Activated CD8-positive, alpha-beta T cell treated with anti-CD3 and anti-CD28 coated beads for 36 hours (primary cell): ENCODE measurements at regions not wholly inside any gene's neighbourhood (a gene's known extent, or its start where the extent isn't known, plus 50 kb on each side); places are given as distances from the start of the nearest gene placed in this dataset.

Experiments
- ATAC-seq: fragments of 200-7000 bp; cut with Tn5 transposase; one replicate; pipeline ENCODE4 v1.10.0; 2021; ENCODE audit warnings: mild to moderate bottlenecking, moderate library complexity
- CTCF ChIA-PET: fragments of 350-600 bp; sonication (Branson Sonifier 250); formaldehyde crosslinking; loops from one replicate; lab custom pipeline; 2021; ENCODE audit warnings: antibody characterized with exemption; lab: Charles Lee
- POLR2A ChIA-PET: fragments of 350-600 bp; sonication (Branson Sonifier 250); formaldehyde crosslinking; loops from one replicate; lab custom pipeline; 2021; ENCODE audit warnings: antibody characterized with exemption; lab: Charles Lee
- DNase-seq: peaks from one replicate; pipeline ENCODE4 v3.0.0-alpha.2; 2020
- H3K27ac Mint-ChIP-seq: one replicate; pipeline ENCODE4 v1.8.0; 2021; ENCODE audit warnings: mild to moderate bottlenecking, mixed read lengths
- H3K27me3 Mint-ChIP-seq: one replicate; pipeline ENCODE4 v1.8.0; 2021; ENCODE audit warnings: mixed read lengths
- H3K36me3 Mint-ChIP-seq: one replicate; pipeline ENCODE4 v1.8.0; 2021; ENCODE audit warnings: low read depth, mixed read lengths
- H3K4me1 Mint-ChIP-seq: one replicate; pipeline ENCODE4 v1.8.0; 2021; ENCODE audit warnings: low read depth, mixed read lengths
- H3K4me3 Mint-ChIP-seq: one replicate; pipeline ENCODE4 v1.8.0; 2021; ENCODE audit warnings: mild to moderate bottlenecking, moderate library complexity, mixed read lengths
- H3K9me3 Mint-ChIP-seq: one replicate; pipeline ENCODE4 v1.8.0; 2021; ENCODE audit warnings: mixed read lengths
- CTCF ChIP-seq: fragments of 200-600 bp; IDR thresholded peaks from one replicate; pipeline ENCODE4 v1.8.0; 2022; ENCODE audit warnings: antibody characterized with exemption, mild to moderate bottlenecking
- intact Hi-C: fragments of 100-400 bp; cut with micrococcal nuclease; formaldehyde crosslinking; loops from one replicate; pipeline ENCODE4 v1.10.0; 2022

- ATAC-seq (no peak), DNase-seq (no peak)
- Mint-ChIP-seq H3K36me3 (no peaks in the 10 kb centered on the region), H3K27ac (no peak overlapping the region), H3K4me1 (no peaks in the 10 kb centered on the region), H3K27me3 (peaks cover 15% of the 10 kb centered on the region), H3K9me3 (peaks cover 6% of the 10 kb centered on the region), H3K4me3 (no peak overlapping the region)
- ChIA-PET CTCF (no interaction called here), POLR2A (no interaction called here)
- no peak for TF ChIP-seq CTCF
- intact Hi-C loops, result no loop called here
Measured at GRCh38 chr13:75154331-75154730, 327.6 kb downstream of the TBC1D4 start.

GRCh38 chr13:75153834-75154233 is 328.1 kb downstream of the TBC1D4 start:
- Mint-ChIP-seq H3K27ac (no peak overlapping the region), H3K9me3 (peaks cover 6% of the 10 kb centered on the region), H3K27me3 (peaks cover 18% of the 10 kb centered on the region), H3K36me3 (no peaks in the 10 kb centered on the region), H3K4me3 (no peak overlapping the region), H3K4me1 (no peaks in the 10 kb centered on the region)
- ChIA-PET POLR2A (interaction anchor here (0.7 kb wide), 1 partner anchor 1238 kb away, joined by 4 read pairs; no protein-coding TSS in a partner anchor), CTCF (no interaction called here)
- no peak for TF ChIP-seq CTCF
- intact Hi-C loops, result no loop called here
- DNase-seq, result no peak
- ATAC-seq, result no peak

- ATAC-seq (no peak), DNase-seq (no peak)
- Mint-ChIP-seq H3K27ac (no peak overlapping the region), H3K9me3 (peaks cover 6% of the 10 kb centered on the region), H3K4me1 (no peaks in the 10 kb centered on the region), H3K4me3 (no peak overlapping the region), H3K27me3 (peaks cover 20% of the 10 kb centered on the region), H3K36me3 (no peaks in the 10 kb centered on the region)
- TF ChIP-seq CTCF, result no peak
- intact Hi-C loops, result no loop called here
- ChIA-PET POLR2A (interaction anchor here (0.7 kb wide), 1 partner anchor 1239 kb away, joined by 4 read pairs; no protein-coding TSS in a partner anchor), CTCF (no interaction called here)
Measured at GRCh38 chr13:75153386-75153785, 328.6 kb downstream of the TBC1D4 start.

- intact Hi-C loops, result no loop called here
- no peak for ATAC-seq
- CTCF ChIA-PET, result no interaction called here
Measured at GRCh38 chr13:75151081-75151643, 330.8 kb downstream of the TBC1D4 start.

More at GRCh38 chr13:75151081-75151643, 330.8 kb downstream of the TBC1D4 start:
- Mint-ChIP-seq H3K27me3 (peaks cover 10% of the 10 kb centered on the region), H3K4me1 (no peaks in the 10 kb centered on the region), H3K4me3 (no peak overlapping the region), H3K9me3 (peaks cover 5% of the 10 kb centered on the region), H3K36me3 (no peaks in the 10 kb centered on the region), H3K27ac (no peak overlapping the region)
- TF ChIP-seq CTCF, result no peak
- no peak for DNase-seq
- POLR2A ChIA-PET, result no interaction called here
